HepG2 (cell line): ENCODE measurements at regions not wholly inside any gene's neighbourhood (a gene's known extent, or its start where the extent isn't known, plus 50 kb on each side); places are given as distances from the start of the nearest gene placed in this dataset.

ENCODE experiments used
- ATAC-seq: fragments of 200-7000 bp; cut with Tn5 transposase; 3 replicates; pipeline ENCODE4 v1.9.1; 2020; ENCODE audit warnings: mild to moderate bottlenecking, moderate library complexity
- BruUV-seq: library from RNA; stranded (reverse); fragments of 400-500 nt; replicated peaks from 2 replicates; lab custom pipeline; 2021; lab: Mats Ljungman, UMichigan
- CTCF ChIA-PET: fragments of 300-600 bp; formaldehyde crosslinking; extraction: SDS; loops from one replicate; lab custom pipeline; 2021; ENCODE audit warnings: low total read pairs, inconsistent platforms, low intra/inter-chr PET ratio; lab: Yijun Ruan, JAX
- POLR2A ChIA-PET: fragments of 350-600 bp; sonication (Branson Sonifier 250); formaldehyde crosslinking; loops from one replicate; lab custom pipeline; 2020; ENCODE audit warnings: antibody characterized with exemption, inconsistent platforms; lab: Yijun Ruan, JAX
- DNase-seq: peaks from one replicate; pipeline ENCODE4 v3.0.0-alpha.2; 2015; ENCODE audit warnings: low spot score
- FAIRE-seq: peaks from 3 replicates; lab custom pipeline; 2011; peaks lifted over from hg19 to GRCh38; lab: Jason Lieb, UNC
- H2AFZ ChIP-seq: one replicate; pipeline ENCODE4 v1.6.1; 2011; ENCODE audit warnings: low read length, inconsistent platforms
- H3K27ac ChIP-seq: fragments of 300-600 bp; 3 replicates; pipeline ENCODE4 v1.8.0; 2011; ENCODE audit warnings: mixed run types, mild to moderate bottlenecking, mixed read lengths, low read length, inconsistent platforms; ENCODE audit not compliant: insufficient read depth; ENCODE audit errors: extremely low read length
- H3K27me3 ChIP-seq, 2 experiments: fragments of 200-600 bp in 1 of 2; 2 replicates in 1 of 2; 3 replicates in 1 of 2; pipeline versions ENCODE4 v1.6.0 to v1.8.0; 2011; ENCODE audit warnings: low read length in 2 of 2, mild to moderate bottlenecking in 2 of 2, moderate library complexity in 2 of 2, inconsistent platforms in 1 of 2; ENCODE audit not compliant: insufficient read depth in 2 of 2, control insufficient read depth in 1 of 2
- H3K36me3 ChIP-seq, 2 experiments: fragments of 200-600 bp in 1 of 2; replicated peaks in 1 of 2; 2 replicates in 1 of 2; 3 replicates in 1 of 2; pipeline versions ENCODE4 v1.5.1 to v1.8.0; 2011; ENCODE audit warnings: low read length in 2 of 2, inconsistent platforms in 1 of 2; ENCODE audit not compliant: insufficient read depth in 2 of 2, control insufficient read depth in 1 of 2
- H3K4me1 ChIP-seq: 2 replicates; pipeline ENCODE4 v1.5.1; 2012; ENCODE audit warnings: low read length, inconsistent platforms; ENCODE audit not compliant: insufficient read depth
- H3K4me2 ChIP-seq: 2 replicates; pipeline ENCODE4 v1.6.0; 2011; ENCODE audit warnings: low read depth, low read length, inconsistent platforms
- H3K4me3 ChIP-seq, 3 experiments: fragments of 200-600 bp in 1 of 3; sonication (generic), shearing (Covaris generic) in 1 of 3; replicated peaks in 1 of 3; 2 replicates each; pipeline ENCODE4 v1.5.1; 2011 to 2016; ENCODE audit warnings: low read length in 3 of 3, inconsistent platforms in 2 of 3, low read depth in 2 of 3, mild to moderate bottlenecking in 2 of 3, control low read depth in 1 of 3, mixed read lengths in 1 of 3; ENCODE audit not compliant: insufficient read depth in 1 of 3
- H3K79me2 ChIP-seq: one replicate; pipeline ENCODE4 v1.6.1; 2011; ENCODE audit warnings: low read length, inconsistent platforms; ENCODE audit not compliant: insufficient read depth
- H3K9ac ChIP-seq: 2 replicates; pipeline ENCODE4 v1.6.0; 2011; ENCODE audit warnings: mild to moderate bottlenecking, low read depth, low read length, inconsistent platforms; ENCODE audit not compliant: insufficient read depth
- H3K9me3 ChIP-seq: 2 replicates; pipeline ENCODE4 v1.5.1; 2012; ENCODE audit warnings: mild to moderate bottlenecking, low read length
- H4K20me1 ChIP-seq: 2 replicates; pipeline ENCODE4 v1.6.0; 2011; ENCODE audit warnings: inconsistent platforms, mild to moderate bottlenecking, low read length, moderate library complexity; ENCODE audit not compliant: insufficient read depth
- CSRNP1 ChIP-seq: sonication (generic); formaldehyde crosslinking; IDR thresholded peaks from 2 replicates; pipeline ENCODE4 v1.8.1; 2023; ENCODE audit warnings: mild to moderate bottlenecking, missing genetic modification reagents
- DMTF1 ChIP-seq: sonication (generic); formaldehyde crosslinking; IDR thresholded peaks from 2 replicates; pipeline ENCODE4 v1.4.0; 2020; ENCODE audit warnings: mild to moderate bottlenecking, missing genetic modification reagents
- EHMT2 ChIP-seq: fragments of 200-600 bp; sonication (generic); IDR thresholded peaks from 2 replicates; pipeline ENCODE4 v1.7.0; 2017; ENCODE audit warnings: antibody characterized with exemption, low read depth, low read length, borderline replicate concordance
- JDP2 ChIP-seq: sonication (generic); formaldehyde crosslinking; IDR thresholded peaks from 2 replicates; pipeline ENCODE4 v1.8.1; 2022; ENCODE audit warnings: missing genetic modification reagents, borderline replicate concordance
- LCORL ChIP-seq, 2 experiments: fragments of 450-650 bp in 1 of 2; sonication (generic) in 1 of 2; formaldehyde crosslinking in 1 of 2; IDR thresholded peaks; 2 replicates each; pipeline versions ENCODE4 v1.5.0 to v1.6.1; 2017 to 2020; ENCODE audit warnings: antibody characterized with exemption in 1 of 2, missing genetic modification reagents in 1 of 2
- MYC ChIP-seq: sonication (generic); formaldehyde crosslinking; IDR thresholded peaks from 2 replicates; pipeline ENCODE4 v1.9.0; 2021; ENCODE audit warnings: missing genetic modification reagents, borderline replicate concordance
- SIN3B ChIP-seq: fragments of 150-350 bp; IDR thresholded peaks from 2 replicates; pipeline ENCODE4 v1.6.1; 2014; ENCODE audit warnings: low read length
- TEF ChIP-seq: sonication (generic); formaldehyde crosslinking; IDR thresholded peaks from 2 replicates; pipeline ENCODE4 v1.5.0; 2020; ENCODE audit warnings: missing genetic modification reagents
- ZBTB34 ChIP-seq: sonication (generic); formaldehyde crosslinking; IDR thresholded peaks from 2 replicates; pipeline ENCODE4 v1.8.0; 2022; ENCODE audit warnings: mild to moderate bottlenecking, missing genetic modification reagents
- ZBTB7A ChIP-seq: sonication (generic); formaldehyde crosslinking; IDR thresholded peaks from 2 replicates; pipeline ENCODE4 v1.8.0; 2022; ENCODE audit warnings: mild to moderate bottlenecking, missing genetic modification reagents
- ZNF138 ChIP-seq: sonication (generic); formaldehyde crosslinking; IDR thresholded peaks from 2 replicates; pipeline ENCODE4 v1.5.0; 2020; ENCODE audit warnings: mild to moderate bottlenecking, low read depth, missing genetic modification reagents
- ZNF431 ChIP-seq: sonication (generic); formaldehyde crosslinking; IDR thresholded peaks from 2 replicates; pipeline ENCODE4 v1.9.0; 2022; ENCODE audit warnings: missing genetic modification reagents, low read depth, mild to moderate bottlenecking, borderline replicate concordance
- ZNF510 ChIP-seq: sonication (generic); formaldehyde crosslinking; IDR thresholded peaks from 2 replicates; pipeline ENCODE4 v1.4.0; 2020; ENCODE audit warnings: low read depth, mild to moderate bottlenecking, missing genetic modification reagents
- WGBS: methylation state at CpG from one replicate; pipeline ENCODE4 v1.1.6; 2017; ENCODE audit warnings: low lambda C conversion rate; 5-methylcytosine and 5-hydroxymethylcytosine counted together
- in situ Hi-C: cut with HindIII; loops from 2 replicates; pipeline ENCODE4 v1.10.0; 2017; ENCODE audit warnings: low pct_unique_long_range_greater_than_20kb; ENCODE audit not compliant: extremely low pct_ligation_motif_present
- intact Hi-C: fragments of 100-400 bp; cut with micrococcal nuclease; formaldehyde crosslinking; loops from one replicate; pipeline ENCODE4 v1.10.0; 2022; ENCODE audit not compliant: unreplicated experiment

- TF ChIP-seq EHMT2 (no peak), ZNF138 (CRISPR knock-in tag) (no peak), TEF (CRISPR knock-in tag) (no peak), ZBTB34 (CRISPR knock-in tag) (no peak)
- TF ChIP-seq, all 625 proteins: peak for 0
Observed at GRCh38 chr1:217261636-217262035, 369.3 kb downstream of the GPATCH2 start (continued).

- no peak overlapping the region for H3K9ac ChIP-seq
- intact Hi-C loops, result no loop called here
- 0% methylated on average over 1 of the region's 1 CpG for WGBS
- no peaks in the 10 kb centered on the region for H3K4me1 ChIP-seq
- ChIA-PET CTCF (no interaction called here), POLR2A (no interaction called here)
- H3K36me3 ChIP-seq, result no peaks in the 10 kb centered on the region
- H3K27ac ChIP-seq, result no peak overlapping the region
- H3K79me2 ChIP-seq, result no peaks in the 10 kb centered on the region
- ATAC-seq (no peak), DNase-seq (no peak), FAIRE-seq (no peak)
- BruUV-seq, result no TSS peak
- no peaks in the 10 kb centered on the region for H3K27me3 ChIP-seq
- H3K9me3 ChIP-seq, result no peaks in the 10 kb centered on the region
- no peaks in the 10 kb centered on the region for H4K20me1 ChIP-seq
- H3K4me2 ChIP-seq, result no peak overlapping the region
- in situ Hi-C loops, result no loop called here
- no peak overlapping the region for H3K4me3 ChIP-seq
- TF ChIP-seq MYC (CRISPR knock-in tag), result no peak
- TF ChIP-seq ZNF510, result no peak
- TF ChIP-seq CSRNP1 (CRISPR knock-in tag), result no peak
- no peak for TF ChIP-seq SIN3B
- TF ChIP-seq LCORL (IDR thresholded peaks at IDR 0.05), result no peak
- no peak for TF ChIP-seq LCORL (CRISPR knock-in tag; IDR thresholded peaks at IDR 0.05)
- TF ChIP-seq ZBTB7A (CRISPR knock-in tag), result no peak
- TF ChIP-seq DMTF1 (CRISPR knock-in tag), result no peak
- no peak for TF ChIP-seq ZNF431 (CRISPR knock-in tag)
- no peak for TF ChIP-seq JDP2 (CRISPR knock-in tag)
- no peak overlapping the region for H2AFZ ChIP-seq
Observed at GRCh38 chr1:217260676-217261075, 370.2 kb downstream of the GPATCH2 start.
